BJ (cell line): ENCODE measurements at regions not wholly inside any gene's neighbourhood (a gene's known extent, or its start where the extent isn't known, plus 50 kb on each side); places are given as distances from the start of the nearest gene placed in this dataset.

Source experiments
- CTCF ChIA-PET: fragments of 350-600 bp; formaldehyde crosslinking; extraction: SDS; loops from one replicate; lab custom pipeline; 2021; ENCODE audit warnings: antibody characterized with exemption, inconsistent platforms; lab: Yijun Ruan, JAX
- POLR2A ChIA-PET: fragments of 300-600 bp; sonication (Branson Sonifier 250); formaldehyde crosslinking; extraction: SDS; loops from one replicate; lab custom pipeline; 2021; ENCODE audit warnings: antibody characterized with exemption; lab: Charles Lee
- DNase-seq: peaks from one replicate; pipeline ENCODE4 v3.0.0-alpha.2; 2011; ENCODE audit warnings: low read depth
- H3K27me3 ChIP-seq: 2 replicates; pipeline ENCODE4 v1.6.0; 2011; ENCODE audit warnings: low read length; ENCODE audit not compliant: control insufficient read depth, insufficient read depth
- H3K36me3 ChIP-seq: 2 replicates; pipeline ENCODE4 v1.5.1; 2011; ENCODE audit warnings: low read length; ENCODE audit not compliant: control insufficient read depth, insufficient read depth
- H3K4me3 ChIP-seq: 2 replicates; pipeline ENCODE4 v1.5.1; 2011; ENCODE audit warnings: low read depth, mild to moderate bottlenecking, control low read depth, low read length
- CTCF ChIP-seq: IDR thresholded peaks from 2 replicates; pipeline ENCODE4 v1.5.1; 2011; ENCODE audit warnings: low read depth, mild to moderate bottlenecking, control low read depth, inconsistent platforms, low read length, moderate library complexity; ENCODE audit not compliant: insufficient read depth

GRCh38 chr1:118751166-118751565, 237.0 kb downstream of the TBX15 start:
- no peaks in the 10 kb centered on the region for H3K27me3 ChIP-seq
- POLR2A ChIA-PET, result no interaction called here
- no peaks in the 10 kb centered on the region for H3K36me3 ChIP-seq
- H3K4me3 ChIP-seq, result no peak overlapping the region
- CTCF ChIA-PET, result no interaction called here
- no peak for DNase-seq
- no peak for TF ChIP-seq CTCF

DNA sequence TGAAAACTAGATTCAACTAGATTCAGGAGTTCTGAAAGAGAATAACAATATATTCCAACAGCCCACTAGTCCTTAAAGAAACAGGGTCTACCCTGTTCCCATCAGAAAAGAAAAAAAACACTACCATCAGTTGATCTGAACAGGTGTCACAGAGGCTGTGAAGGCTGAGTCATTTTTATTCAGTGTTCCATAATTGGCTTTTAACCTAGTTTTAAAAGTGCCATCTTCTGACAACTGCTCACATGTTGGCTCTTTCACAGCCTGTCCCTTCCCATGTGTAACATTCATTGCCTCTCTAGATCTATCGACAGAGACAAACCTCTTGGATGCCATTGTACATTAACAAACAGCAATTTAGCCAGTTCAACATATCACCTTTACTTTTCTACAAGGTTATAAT, 243.7 kb downstream of the TBX15 start:
- POLR2A ChIA-PET, result no interaction called here
- no peak for DNase-seq
- CTCF ChIA-PET, result no interaction called here

GRCh38 chr1:118739501-118739900, 248.6 kb downstream of the TBX15 start:
- H3K4me3 ChIP-seq, result no peak overlapping the region
- ChIA-PET POLR2A (no interaction called here), CTCF (interaction anchor here (0.6 kb wide), 1 partner anchor 121 kb away, joined by 3 read pairs; no protein-coding TSS in a partner anchor)
- H3K27me3 ChIP-seq, result no peaks in the 10 kb centered on the region
- no peak for DNase-seq
- H3K36me3 ChIP-seq, result no peaks in the 10 kb centered on the region
- TF ChIP-seq CTCF, result no peak

More for the DNA sequence above, 243.7 kb downstream of the TBX15 start:
- TF ChIP-seq CTCF, result no peak
- Histone ChIP-seq H3K4me3 (no peak overlapping the region), H3K36me3 (no peaks in the 10 kb centered on the region), H3K27me3 (no peaks in the 10 kb centered on the region)

DNA sequence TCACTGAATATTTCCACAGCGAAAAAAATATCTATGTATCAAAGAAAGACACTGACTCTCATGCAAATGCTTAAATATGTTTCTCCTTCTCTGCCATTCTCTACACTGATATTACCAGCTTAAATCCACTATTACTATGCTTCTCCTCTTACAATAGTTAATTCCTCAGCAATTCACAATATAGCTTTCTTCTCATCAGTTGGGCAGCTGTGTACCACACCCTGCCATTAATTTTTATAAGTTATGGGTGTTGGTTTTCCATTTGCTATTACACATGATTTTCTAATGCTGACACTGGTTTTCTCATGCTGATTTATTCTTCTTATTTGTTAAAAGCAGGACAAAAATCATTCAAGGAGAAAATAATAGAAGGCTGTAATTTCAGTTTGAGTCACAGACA, 251.8 kb downstream of the TBX15 start:
- DNase-seq, result no peak
- CTCF ChIA-PET, result no interaction called here
- Histone ChIP-seq H3K27me3 (no peaks in the 10 kb centered on the region), H3K4me3 (no peak overlapping the region), H3K36me3 (no peaks in the 10 kb centered on the region)
- no peak for TF ChIP-seq CTCF
- POLR2A ChIA-PET, result no interaction called here

GRCh38 chr1:118717893-118718292, 270.2 kb downstream of the TBX15 start:
- CTCF ChIA-PET, result no interaction called here

More at GRCh38 chr1:118717893-118718292, 270.2 kb downstream of the TBX15 start:
- no peak for DNase-seq
- H3K4me3 ChIP-seq, result no peak overlapping the region
- POLR2A ChIA-PET, result no interaction called here
- no peak for TF ChIP-seq CTCF
- H3K36me3 ChIP-seq, result no peaks in the 10 kb centered on the region
- no peaks in the 10 kb centered on the region for H3K27me3 ChIP-seq
